ENCODE measurements at regions not wholly inside any gene's neighbourhood (a gene's known extent, or its start where the extent isn't known, plus 50 kb on each side); places are given as distances from the start of the nearest gene placed in this dataset.

- WGBS, 2 experiments (ENCODE audit: extremely low coverage in 1 of 2, insufficient coverage in 1 of 2, insufficient read length in 1 of 2, insufficient replicate concordance in 2 of 2, low coverage in 1 of 2, low lambda C conversion rate in 2 of 2, missing lambda C conversion rate in 1 of 2), result 61% methylated on average over 5 of the region's 5 CpGs; no CpG with 5 or more reads in 1 of the 2 experiments
- H3K9ac ChIP-seq (replicated peaks in 1 of 4; ENCODE audit: extremely low read depth in 1 of 4, low read depth in 3 of 4, low read length in 3 of 4), result no peak overlapping the region
- H3K27me3 ChIP-seq (replicated peaks in 1 of 4; ENCODE audit: control insufficient read depth in 3 of 4, extremely low read depth in 1 of 4, insufficient read depth in 3 of 4, low read length in 3 of 4), result no peaks in the 10 kb centered on the region
- DNase-seq (ENCODE audit: low read depth in 1 of 2, low spot score in 2 of 2) (no peak), FAIRE-seq (no peak)
- no peaks in the 10 kb centered on the region for H3K23me2 ChIP-seq (ENCODE audit: low read depth, low read length)
- no peak overlapping the region for H3K27ac ChIP-seq (ENCODE audit: low read depth, low read length)
- no peaks in the 10 kb centered on the region for H3K79me1 ChIP-seq (ENCODE audit: low read depth, low read length)
- H2BK15ac ChIP-seq (ENCODE audit: low read length), result no peak overlapping the region
- no peak overlapping the region for H2BK20ac ChIP-seq (ENCODE audit: low read length)
- no peak overlapping the region for H4K8ac ChIP-seq (ENCODE audit: extremely low read depth, insufficient read depth, low read length)
- H3K4me2 ChIP-seq (ENCODE audit: insufficient read depth in 1 of 2, low read depth in 2 of 2, low read length in 2 of 2), result no peak overlapping the region
- no peak overlapping the region for H2AFZ ChIP-seq (ENCODE audit: low read length)
- peaks cover 0 to 14% (median 4%) of the 10 kb centered on the region in 4 experiments; a peak in 3 of 7 replicates for H3K4me1 ChIP-seq (replicated peaks in 1 of 4; ENCODE audit: control insufficient read depth in 3 of 4, insufficient read depth in 4 of 4, low read length in 3 of 4)
- H3K23ac ChIP-seq (ENCODE audit: insufficient read length), result no peak overlapping the region
- no peak overlapping the region for H2BK120ac ChIP-seq (replicated peaks; ENCODE audit: low read depth, low read length)
- H3K79me2 ChIP-seq (ENCODE audit: control insufficient read depth in 1 of 2, insufficient read depth in 2 of 2, low read length in 2 of 2), result no peaks in the 10 kb centered on the region
- no peak overlapping the region for H4K5ac ChIP-seq (ENCODE audit: insufficient read length, low read depth, low read length)
- no peak overlapping the region for H3K4me3 ChIP-seq (ENCODE audit: extremely low read depth in 1 of 4, insufficient read depth in 2 of 4, low read depth in 3 of 4, low read length in 4 of 4)
- no peak overlapping the region for H2BK12ac ChIP-seq (ENCODE audit: low read depth, low read length)
- no peaks in the 10 kb centered on the region for H4K20me1 ChIP-seq (replicated peaks in 1 of 2; ENCODE audit: control insufficient read depth in 1 of 2, insufficient read depth in 2 of 2, low read length in 2 of 2)
- no peak overlapping the region for H3K56ac ChIP-seq (replicated peaks; ENCODE audit: insufficient read length, low read depth, low read length)
- H2AK5ac ChIP-seq (ENCODE audit: low read depth, low read length), result no peak overlapping the region
- no peaks in the 10 kb centered on the region for H3K36me3 ChIP-seq (ENCODE audit: control insufficient read depth in 2 of 4, insufficient read depth in 4 of 4, low read length in 3 of 4)
- ChIA-PET POLR2A (ENCODE audit: partially characterized antibody) (no interaction called here), CTCF (ENCODE audit: partially characterized antibody) (interaction anchor here (0.9 kb wide), 1 partner anchor 107 kb away, joined by 3 read pairs; no protein-coding TSS in a partner anchor)
- no peak overlapping the region for H3K4ac ChIP-seq (replicated peaks; ENCODE audit: insufficient read length, low read depth, low read length)
- no peak overlapping the region for H2BK5ac ChIP-seq (ENCODE audit: low read depth, low read length)
- no peak overlapping the region for H4K91ac ChIP-seq (replicated peaks; ENCODE audit: insufficient read length, low read length)
- H3K9me3 ChIP-seq (ENCODE audit: insufficient read depth in 2 of 2, low read depth in 1 of 2, low read length in 1 of 2), result no peaks in the 10 kb centered on the region
- H3K14ac ChIP-seq (ENCODE audit: insufficient read length), result no peak overlapping the region
- H3K18ac ChIP-seq (ENCODE audit: extremely low read depth, low read length), result no peak overlapping the region
- no peak for TF ChIP-seq RFX5 (IDR thresholded peaks at IDR 0.05; ENCODE audit: borderline replicate concordance, low read depth, low read length)
- peak; percentile 95 for TF ChIP-seq MAFK (IDR thresholded peaks at IDR 0.05; ENCODE audit: low read depth, low read length)
Observed at GRCh38 chr4:42710329-42710728, 53.4 kb upstream of the ATP8A1 start.
